ENCODE measurements at regions not wholly inside any gene's neighbourhood (a gene's known extent, or its start where the extent isn't known, plus 50 kb on each side); places are given as distances from the start of the nearest gene placed in this dataset.

DNA sequence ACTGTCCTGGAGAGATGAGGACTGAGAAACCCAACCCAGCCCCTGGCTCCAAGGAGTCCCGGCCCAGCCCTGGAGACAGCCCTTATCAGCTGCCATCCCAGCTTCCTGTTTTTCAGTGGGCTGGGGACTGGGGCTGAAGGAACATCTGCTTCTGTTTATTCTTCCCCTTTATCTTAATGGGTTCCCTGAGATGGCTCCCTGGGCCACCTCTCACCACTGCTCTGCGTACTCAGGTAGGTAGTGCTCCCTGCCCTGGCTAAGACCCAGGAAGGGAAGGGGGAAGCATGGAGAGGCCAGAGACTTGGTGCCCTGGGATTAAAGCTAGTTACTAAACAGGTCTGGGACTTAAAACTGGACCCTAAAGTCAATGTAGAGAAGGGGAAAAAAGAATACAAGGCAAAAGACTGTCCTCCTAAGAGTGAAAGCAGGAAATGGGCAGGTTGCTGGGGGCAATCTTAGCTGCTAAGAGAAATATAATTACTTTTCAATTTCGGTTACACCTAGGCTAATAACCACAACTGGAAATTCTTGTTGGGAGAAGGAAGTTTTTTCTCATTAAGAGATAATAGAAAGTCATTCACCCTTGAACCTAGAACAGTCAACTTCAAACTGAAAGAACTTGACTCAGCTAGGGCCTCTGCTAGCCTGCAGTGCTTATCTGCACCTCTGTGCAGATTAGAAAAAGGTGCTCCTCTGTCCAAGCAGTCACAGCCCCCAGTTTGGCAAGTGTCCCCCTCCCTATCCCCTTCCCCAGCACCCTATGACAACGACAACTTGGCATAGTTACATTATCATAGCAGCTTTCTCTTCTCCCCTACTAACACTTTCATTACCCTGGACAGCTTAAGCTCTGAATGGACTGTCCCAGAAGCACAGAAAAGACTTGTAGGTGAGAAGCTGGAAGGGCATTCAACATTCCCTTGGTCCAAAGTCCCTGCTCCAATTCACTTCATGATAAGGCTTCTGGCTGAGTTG, 65.6 kb upstream of the KDM7A start:
- no peak for DNase-seq (ENCODE audit: low read depth)

DNA sequence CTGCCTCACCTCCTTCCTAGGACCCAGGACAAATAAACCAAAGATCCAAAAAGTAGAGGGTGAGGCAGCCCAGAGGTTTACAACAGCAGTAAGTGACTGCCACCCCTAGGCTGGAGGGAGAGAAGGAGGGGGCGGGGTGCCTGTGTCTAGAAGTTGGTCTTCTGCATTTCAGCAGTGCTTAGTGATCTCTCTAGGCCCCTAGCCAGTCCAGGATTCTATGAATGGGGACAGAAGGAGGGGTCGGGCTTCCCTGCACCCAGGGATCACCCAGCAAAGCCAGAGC, 62.8 kb upstream of the KDM7A start:
- DNase-seq (ENCODE audit: low read depth): no peak

DNA sequence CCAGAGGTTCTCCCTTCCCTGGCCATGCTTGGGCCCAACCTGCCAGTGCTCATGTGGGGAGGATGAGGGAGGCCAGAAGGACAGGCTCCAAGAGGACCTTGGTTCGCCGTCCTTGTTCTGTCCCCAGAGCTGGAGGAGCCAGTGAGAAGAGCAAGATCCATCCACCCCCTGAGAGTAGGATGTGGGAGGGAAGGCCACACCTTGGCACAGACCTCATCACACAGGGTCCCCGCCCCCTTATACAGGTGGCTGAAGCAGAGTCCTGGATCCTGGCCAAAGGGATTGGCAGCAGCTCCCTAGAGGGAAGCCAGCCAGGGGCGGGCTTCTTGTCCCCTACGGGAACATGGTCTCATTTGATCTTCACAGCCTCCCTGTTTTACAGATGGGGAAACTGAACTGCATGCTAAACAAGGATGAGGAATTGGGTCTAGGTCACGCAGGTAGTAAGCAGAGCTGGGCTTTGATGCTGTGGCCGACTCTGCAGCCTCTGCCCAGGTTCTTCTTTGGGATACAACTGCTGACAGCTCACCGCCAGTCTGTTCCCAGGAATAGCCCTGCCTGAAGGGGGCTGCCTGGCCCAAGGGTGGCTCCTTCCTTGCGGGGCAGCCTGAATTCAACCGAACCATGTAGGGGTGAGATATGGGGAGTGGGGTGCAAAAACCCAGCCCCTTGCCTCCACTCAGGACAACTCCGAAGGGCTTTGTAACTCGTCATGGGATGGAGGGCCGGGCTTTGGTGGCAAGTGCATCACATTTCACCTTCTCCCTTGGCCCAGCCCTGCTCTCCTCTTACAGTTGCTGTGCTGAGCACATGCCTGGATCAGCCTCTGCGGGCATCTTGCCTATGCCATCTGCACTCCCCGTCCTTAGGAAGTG, 62.2 kb upstream of the KDM7A start:
- DNase-seq (ENCODE audit: low read depth): no peak

DNA sequence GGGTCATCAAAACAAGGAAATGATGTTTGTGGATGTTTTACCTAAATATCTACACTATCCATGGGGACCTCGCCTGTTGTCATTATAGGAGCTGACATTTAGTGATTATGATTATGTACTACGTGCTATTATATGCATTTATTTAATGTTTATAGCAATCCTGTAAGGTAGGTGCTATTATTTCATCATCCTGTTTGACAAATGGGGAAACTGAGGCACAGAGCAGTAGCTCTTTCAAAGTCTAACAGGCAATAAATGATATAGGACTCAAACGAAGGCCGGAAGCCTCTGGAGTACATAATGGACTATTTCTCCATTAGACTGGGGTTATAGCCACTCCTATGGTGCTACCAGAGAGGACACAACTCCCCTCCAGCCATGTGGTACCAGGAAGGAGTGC, 60.6 kb upstream of the KDM7A start:
- DNase-seq (ENCODE audit: low read depth): no peak

DNA sequence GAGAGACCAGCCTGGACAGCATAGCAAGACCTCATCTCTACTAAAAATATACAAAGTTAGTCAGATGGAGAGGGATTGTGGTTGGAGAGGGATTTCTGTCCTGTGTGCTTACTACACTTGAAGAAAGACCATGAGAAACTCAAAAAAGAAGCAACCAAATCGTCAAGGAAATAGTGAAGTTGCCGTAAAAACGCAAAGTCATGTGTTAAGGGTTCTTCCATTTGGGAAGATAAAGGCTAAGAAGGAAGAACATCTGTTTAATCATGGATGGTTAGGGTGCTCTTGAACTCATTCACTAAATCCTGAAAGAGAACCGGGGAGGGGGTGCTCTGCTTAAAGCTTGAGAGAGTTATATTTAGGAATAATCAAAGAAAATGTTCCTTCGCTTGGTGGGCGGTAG, 59.8 kb upstream of the KDM7A start:
- no peak for DNase-seq (ENCODE audit: low read depth)

DNA sequence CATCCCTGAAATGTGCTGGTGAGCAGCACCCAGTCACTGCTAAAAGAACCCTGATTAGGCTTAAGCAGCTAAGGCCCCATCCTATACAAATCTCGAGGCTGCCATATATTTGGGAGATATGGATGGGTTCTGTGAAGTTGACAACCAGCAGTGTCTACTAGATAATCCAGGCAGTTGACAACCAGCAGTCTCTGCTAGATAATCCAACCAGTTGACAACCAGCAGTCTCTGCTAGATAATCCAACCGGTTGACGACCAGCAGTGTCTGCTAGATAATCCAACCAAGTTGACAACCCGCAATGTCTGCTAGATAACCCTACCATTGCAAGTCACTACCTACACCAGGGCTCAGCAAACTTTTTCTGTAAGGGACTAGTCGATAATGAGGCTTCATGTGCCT, 58.3 kb upstream of the KDM7A start:
- no peak for DNase-seq (ENCODE audit: low read depth)

DNA sequence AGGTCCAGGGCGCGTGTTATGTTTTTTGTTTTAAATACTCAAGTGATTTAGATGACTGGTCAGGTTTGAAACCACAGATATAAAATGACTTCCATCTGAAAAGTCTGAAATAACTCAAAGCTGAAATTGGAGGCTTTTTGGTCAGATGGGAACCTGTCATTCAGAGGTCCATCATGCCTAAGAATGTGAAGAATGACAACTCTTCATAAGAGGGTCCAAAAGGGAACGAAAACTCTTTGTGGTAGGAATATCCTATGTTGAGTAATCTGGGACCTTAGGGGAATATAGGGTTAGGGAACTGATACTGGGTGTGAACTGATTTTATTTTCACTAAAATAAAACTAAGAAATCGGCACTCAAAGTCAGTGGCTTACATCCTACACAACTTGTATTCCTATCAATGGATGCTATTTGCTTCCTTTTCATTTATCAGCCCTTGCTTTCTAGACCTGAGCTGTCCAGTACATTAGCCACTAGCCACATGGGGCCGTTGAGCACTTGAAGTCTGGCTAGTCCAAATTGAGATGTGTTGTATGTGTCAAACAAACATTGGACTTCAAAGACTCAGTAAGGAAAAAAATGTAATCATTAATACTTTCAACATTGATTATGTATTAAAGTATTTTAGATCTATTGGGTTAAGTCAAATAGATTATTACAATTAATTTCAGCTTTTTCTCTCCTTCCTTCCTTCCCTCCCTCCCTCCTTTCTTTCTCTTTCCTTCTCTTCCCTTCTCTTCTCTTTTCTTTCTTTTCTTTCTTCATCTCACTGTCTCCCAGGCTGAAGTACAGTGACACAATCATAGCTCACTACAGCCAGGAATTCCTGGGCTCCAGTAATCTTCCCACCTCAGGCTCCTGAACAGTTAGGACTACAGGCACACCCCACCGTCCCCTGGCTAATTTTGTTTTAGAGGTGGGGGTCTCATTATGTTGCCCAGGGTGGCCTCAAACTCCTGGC, 56.5 kb upstream of the KDM7A start:
- no peak for DNase-seq (ENCODE audit: low read depth)

DNA sequence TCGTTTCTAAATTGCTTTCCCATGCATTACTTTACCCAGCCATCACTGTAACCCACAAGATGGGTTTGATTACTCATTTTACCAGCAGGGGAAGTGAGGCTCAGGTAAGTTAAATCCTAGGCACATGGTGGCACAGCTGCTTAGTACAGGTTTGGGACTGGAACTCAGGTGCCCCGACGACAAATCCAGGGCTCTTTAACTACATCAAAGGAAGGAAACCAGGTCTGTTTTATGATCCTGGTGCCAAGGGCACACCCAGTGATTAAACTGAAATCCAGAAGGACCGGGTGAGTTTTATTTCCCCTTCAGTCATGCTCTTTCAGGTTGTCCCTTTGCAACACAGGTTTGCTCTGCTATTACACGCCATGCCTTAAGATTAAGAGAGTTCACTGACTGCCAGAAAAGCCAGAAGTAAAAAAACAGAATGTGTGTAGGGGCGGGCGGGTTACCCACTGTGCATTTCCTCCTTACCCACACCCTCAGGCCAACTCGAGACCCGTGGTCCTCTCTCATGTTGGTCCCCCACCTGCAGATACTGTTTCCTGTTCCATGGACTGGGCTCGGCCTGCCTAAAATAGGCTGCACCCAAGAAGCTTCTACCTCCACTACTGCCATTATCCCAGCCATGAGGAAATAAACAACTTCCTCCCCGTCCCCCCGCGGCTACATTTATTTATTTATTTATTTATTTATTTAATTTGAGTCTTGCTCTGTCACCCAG, 55.1 kb upstream of the KDM7A start:
- DNase-seq (ENCODE audit: low read depth): no peak

DNA sequence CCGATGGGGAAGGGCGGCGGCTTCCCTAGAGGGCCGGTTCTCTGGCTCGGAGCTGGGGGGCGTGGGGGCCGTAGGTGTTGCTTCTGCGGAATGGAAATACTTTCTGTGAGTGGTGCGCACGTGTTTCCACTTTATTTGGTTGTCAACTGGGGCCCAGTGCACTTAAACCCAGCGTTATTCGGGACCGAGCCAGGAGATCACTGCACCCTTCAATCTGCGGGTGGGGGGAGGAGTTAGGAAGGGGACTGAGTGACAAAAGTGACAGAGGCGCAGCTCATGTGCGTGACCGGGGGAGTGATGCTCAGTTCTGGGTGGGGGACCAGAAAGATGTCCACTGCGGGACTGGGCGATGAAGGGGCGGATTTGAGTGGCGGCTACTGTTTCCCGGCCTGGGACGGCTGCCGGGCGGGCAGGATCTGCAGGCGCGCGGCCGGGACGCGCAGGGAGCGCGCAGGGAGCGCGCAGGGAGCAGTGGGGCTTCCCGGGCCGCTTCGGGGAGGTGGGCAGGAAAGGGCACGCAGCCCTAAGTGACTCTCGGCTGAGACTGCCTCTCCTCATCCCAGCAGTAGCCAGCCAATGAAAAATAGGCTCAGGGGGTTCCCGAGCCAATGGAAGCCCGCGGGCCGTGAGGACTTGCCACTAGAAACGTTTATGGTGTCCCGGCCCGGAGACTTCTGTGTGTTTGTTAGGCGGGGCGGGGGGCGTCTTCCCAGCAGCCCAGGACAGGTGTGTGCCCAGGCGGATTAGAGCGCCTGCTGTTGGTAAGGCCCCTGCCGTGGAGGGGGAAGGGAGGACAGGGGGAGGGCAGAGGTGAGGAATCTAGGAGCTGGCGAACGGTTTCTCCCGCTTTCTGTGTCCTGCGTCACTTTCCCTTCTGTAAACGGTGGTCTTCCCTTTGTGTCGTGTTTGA, 54.3 kb upstream of the KDM7A start:
- DNase-seq (ENCODE audit: low read depth): peak; percentile 53

DNA sequence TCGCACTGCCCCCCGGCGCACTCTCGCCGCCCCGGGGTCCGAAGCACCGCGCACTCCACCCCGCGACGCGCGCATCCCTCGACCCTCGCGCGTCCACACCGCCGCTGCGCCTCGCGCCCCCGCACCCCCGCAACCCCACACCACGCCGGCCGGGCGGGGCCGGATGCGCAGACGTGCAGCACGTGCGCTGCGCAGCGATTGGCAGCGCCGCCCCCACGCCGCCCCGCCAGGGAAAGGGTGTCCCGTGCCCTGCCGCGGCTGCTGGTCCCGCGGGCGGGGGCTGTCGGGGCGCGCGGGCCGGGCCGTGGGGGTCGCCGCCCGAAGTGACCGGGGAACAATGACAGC, 53.7 kb upstream of the KDM7A start:
- DNase-seq (ENCODE audit: low read depth): peak; percentile 15

DNA sequence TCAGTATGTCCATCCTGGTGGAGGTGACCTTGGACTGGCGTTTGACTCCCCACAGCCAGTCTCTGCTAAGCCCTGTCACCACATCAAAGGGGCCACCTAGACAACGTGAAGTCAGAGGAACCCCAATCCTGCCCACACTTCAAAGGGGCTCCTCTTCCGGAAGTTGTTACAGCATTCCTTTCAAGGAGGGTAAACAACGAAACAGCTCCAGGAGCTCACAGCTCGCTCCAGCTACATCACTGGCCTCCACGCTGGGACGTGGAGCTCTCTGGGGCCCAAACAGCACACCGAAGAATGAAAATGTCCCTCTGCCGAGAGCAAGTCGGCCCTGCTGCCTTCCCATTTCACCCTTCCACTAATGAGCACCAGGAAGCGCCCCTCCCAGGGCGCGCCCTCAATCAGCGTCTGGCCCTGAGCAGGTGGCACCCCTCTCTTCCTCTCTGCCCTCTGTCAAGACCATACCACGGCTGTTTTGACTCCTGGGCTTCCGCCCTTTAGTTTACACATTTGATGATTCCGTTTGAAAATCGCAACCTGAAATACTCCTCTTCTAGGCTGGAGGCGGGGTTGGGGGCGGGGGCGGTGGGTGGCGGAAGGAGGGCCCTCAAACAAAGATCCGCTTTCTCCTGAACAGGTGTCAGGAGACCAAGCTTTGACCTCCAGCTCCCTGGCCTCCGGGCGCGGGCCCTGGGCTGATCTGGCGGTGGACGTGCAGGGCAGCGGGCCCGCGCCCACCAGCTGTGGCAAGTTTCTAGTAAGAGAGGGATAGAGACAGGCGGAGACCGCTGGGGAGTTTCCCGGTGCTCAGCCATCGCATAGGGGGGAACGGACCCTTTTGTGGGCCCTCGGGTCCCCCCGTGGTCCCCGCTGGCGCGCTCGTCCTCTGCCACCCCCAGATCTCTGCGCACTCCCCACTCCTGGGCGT, 53.1 kb upstream of the KDM7A start:
- DNase-seq (ENCODE audit: low read depth): no peak

DNA sequence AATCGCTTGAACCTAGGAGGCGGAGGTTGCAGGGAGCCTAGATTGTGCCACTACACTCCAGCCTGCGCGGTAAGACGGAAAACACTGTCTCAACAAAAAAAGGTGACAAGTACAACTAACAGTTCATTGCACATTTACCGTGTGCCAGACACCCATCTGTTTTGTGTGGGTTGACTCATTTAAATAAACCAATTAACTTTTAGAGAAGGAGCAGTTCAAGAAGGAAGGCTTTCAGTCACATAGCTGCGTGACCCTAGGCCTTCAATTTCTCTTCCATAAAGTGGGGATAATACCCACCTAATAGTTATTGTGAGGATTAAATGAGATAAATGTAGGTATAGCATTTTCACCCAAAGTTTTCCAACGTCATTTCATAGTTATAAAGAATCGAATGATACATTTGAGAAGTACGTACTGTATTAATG, 52.3 kb upstream of the KDM7A start:
- DNase-seq (ENCODE audit: low read depth): no peak
